ENCODE measurements at regions not wholly inside any gene's neighbourhood (a gene's known extent, or its start where the extent isn't known, plus 50 kb on each side); places are given as distances from the start of the nearest gene placed in this dataset.

- no peak for TF ChIP-seq CTCF (IDR thresholded peaks at IDR 0.05)
- TF ChIP-seq POLR2A (IDR thresholded peaks at IDR 0.05): no peak
Measured at GRCh38 chr9:87810008-87810407, 72.7 kb upstream of the SPATA31E1 start.

Measured in body of pancreas (tissue), 4 donors.